Stimulated activated naive CD4-positive, alpha-beta T cell (primary cell): ENCODE measurements at regions not wholly inside any gene's neighbourhood (a gene's known extent, or its start where the extent isn't known, plus 50 kb on each side); places are given as distances from the start of the nearest gene placed in this dataset.

ENCODE experiments used
- DNase-seq, 6 experiments: peaks; one replicate each; lab custom pipeline; 2025; lab: John Stamatoyannopoulos, UW

- DNase-seq, result no peak
Observed at GRCh38 chr22:27389727-27390075, 411.9 kb downstream of the MN1 start.

- DNase-seq, result no peak
Observed at GRCh38 chr22:27391092-27391770, 410.3 kb downstream of the MN1 start.

GRCh38 chr22:27393371-27393770 lies 408.2 kb downstream of the MN1 start:
- DNase-seq, result no peak

GRCh38 chr22:27394806-27395404 lies 406.7 kb downstream of the MN1 start:
- DNase-seq, result no peak

GRCh38 chr22:27397036-27397953 lies 404.3 kb downstream of the MN1 start:
- DNase-seq, result no peak

GRCh38 chr22:27397954-27398342 lies 403.6 kb downstream of the MN1 start:
- DNase-seq, result no peak

- no peak for DNase-seq
Observed at GRCh38 chr22:27399161-27399560, 402.4 kb downstream of the MN1 start.

- no peak for DNase-seq
Observed at GRCh38 chr22:27400811-27401210, 400.7 kb downstream of the MN1 start.

- no peak for DNase-seq
Observed at GRCh38 chr22:27401321-27401720, 400.2 kb downstream of the MN1 start.

GRCh38 chr22:27404441-27404840 lies 397.1 kb downstream of the MN1 start:
- DNase-seq, result no peak

GRCh38 chr22:27405672-27406388 lies 395.7 kb downstream of the MN1 start:
- DNase-seq, result no peak

GRCh38 chr22:27406389-27406861 lies 395.1 kb downstream of the MN1 start:
- no peak for DNase-seq

GRCh38 chr22:27407369-27407985 lies 394.1 kb downstream of the MN1 start:
- DNase-seq, result no peak

GRCh38 chr22:27408068-27408467 lies 393.5 kb downstream of the MN1 start:
- no peak for DNase-seq

GRCh38 chr22:27409299-27409698 lies 392.3 kb downstream of the MN1 start:
- DNase-seq, result no peak

- no peak for DNase-seq
Observed at GRCh38 chr22:27412866-27413445, 388.6 kb downstream of the MN1 start.

GRCh38 chr22:27413702-27414101 lies 387.9 kb downstream of the MN1 start:
- no peak for DNase-seq

GRCh38 chr22:27416511-27417420 lies 384.8 kb downstream of the MN1 start:
- DNase-seq, result no peak

GRCh38 chr22:27417421-27417814 lies 384.1 kb downstream of the MN1 start:
- DNase-seq, result no peak

- no peak for DNase-seq
Observed at GRCh38 chr22:27418261-27418660, 383.3 kb downstream of the MN1 start.
